ENCODE measurements at regions not wholly inside any gene's neighbourhood (a gene's known extent, or its start where the extent isn't known, plus 50 kb on each side); places are given as distances from the start of the nearest gene placed in this dataset.
"Not testable (repeated sequence)": the region's sequence is repeated elsewhere in the genome, so short reads cannot be mapped to it uniquely, and the experiment has no call there.

- no peak for DNase-seq
Observed at GRCh38 chrX:131827935-131828334, 195.2 kb upstream of the STK26 start.

- DNase-seq: no peak
Observed at GRCh38 chrX:131828482-131828881, 194.6 kb upstream of the STK26 start.

GRCh38 chrX:131830400-131831184 lies 192.5 kb upstream of the STK26 start:
- peak; percentile 90 for DNase-seq

GRCh38 chrX:131831185-131831520 lies 191.9 kb upstream of the STK26 start:
- no peak for DNase-seq

- DNase-seq: no peak
Observed at GRCh38 chrX:131836161-131836560, 186.9 kb upstream of the STK26 start.

GRCh38 chrX:131837325-131837724 lies 185.8 kb upstream of the STK26 start:
- DNase-seq: no peak

- no peak for DNase-seq
Observed at GRCh38 chrX:131840799-131841495, 182.2 kb upstream of the STK26 start.

GRCh38 chrX:131841496-131842437 lies 181.3 kb upstream of the STK26 start:
- peak; percentile 50 for DNase-seq

- no peak for DNase-seq
Observed at GRCh38 chrX:131843987-131844386, 179.1 kb upstream of the STK26 start.

- no peak for DNase-seq
Observed at GRCh38 chrX:131845201-131845600, 177.9 kb upstream of the STK26 start.

- DNase-seq: no peak
Observed at GRCh38 chrX:131845771-131846170, 177.3 kb upstream of the STK26 start.

GRCh38 chrX:131850964-131851363 lies 172.1 kb upstream of the STK26 start:
- not testable (repeated sequence) for DNase-seq

- DNase-seq: no peak
Observed at GRCh38 chrX:131853440-131853839, 169.7 kb upstream of the STK26 start.

- no peak for DNase-seq
Observed at GRCh38 chrX:131854581-131854980, 168.5 kb upstream of the STK26 start.

- no peak for DNase-seq
Observed at GRCh38 chrX:131861088-131861787, 161.9 kb upstream of the STK26 start.

GRCh38 chrX:131862321-131862720 lies 160.8 kb upstream of the STK26 start:
- no peak for DNase-seq

- DNase-seq: no peak
Observed at GRCh38 chrX:131869182-131869581, 153.9 kb upstream of the STK26 start.

GRCh38 chrX:131874300-131874699 lies 148.8 kb upstream of the STK26 start:
- no peak for DNase-seq

- not testable (repeated sequence) for DNase-seq
Observed at GRCh38 chrX:131875827-131876226, 147.3 kb upstream of the STK26 start.

GRCh38 chrX:131881194-131881593 lies 141.9 kb upstream of the STK26 start:
- DNase-seq: no peak

GRCh38 chrX:131885042-131885441 lies 138.1 kb upstream of the STK26 start:
- not testable (repeated sequence) for DNase-seq

GRCh38 chrX:131893857-131894256 lies 129.2 kb upstream of the STK26 start:
- not testable (repeated sequence) for DNase-seq
